HL-60 (cell line): ENCODE measurements at regions not wholly inside any gene's neighbourhood (a gene's known extent, or its start where the extent isn't known, plus 50 kb on each side); places are given as distances from the start of the nearest gene placed in this dataset.
A peak's percentile ranks its signal among the peaks of the same experiment; 100 is the strongest.

Source experiments
- DNase-seq, 2 experiments: peaks; one replicate each; pipeline ENCODE4 v3.0.0-alpha.2; 2010 to 2020; ENCODE audit warnings: low read depth in 1 of 2, low spot score in 1 of 2
- H3K27ac ChIP-seq: fragments of 250-450 bp; sonication (Bioruptor Pico); replicated peaks from 2 replicates; pipeline ENCODE4 v1.5.1; 2020; ENCODE audit warnings: mild to moderate bottlenecking, moderate library complexity
- H3K27me3 ChIP-seq: fragments of 250-450 bp; sonication (Bioruptor Pico); 2 replicates; pipeline ENCODE4 v1.5.1; 2021; ENCODE audit warnings: mild to moderate bottlenecking, moderate library complexity; ENCODE audit not compliant: insufficient read depth, poor library complexity, severe bottlenecking
- H3K4me3 ChIP-seq: replicated peaks from 2 replicates; pipeline ENCODE4 v1.5.1; 2011; ENCODE audit warnings: mild to moderate bottlenecking, control low read depth, low read length; ENCODE audit not compliant: insufficient read depth
- GABPA ChIP-seq: IDR thresholded peaks from 2 replicates; pipeline ENCODE4 v1.6.1; 2012; ENCODE audit warnings: low read depth
- POLR2AphosphoS5 ChIP-seq: IDR thresholded peaks from 2 replicates; pipeline ENCODE4 v1.6.1; 2012; ENCODE audit warnings: low read depth
- SPI1 ChIP-seq: IDR thresholded peaks from 2 replicates; pipeline ENCODE4 v1.6.1; 2012; ENCODE audit warnings: low read depth, mild to moderate bottlenecking, borderline replicate concordance
- TF ChIP-seq, protein P1 (sequence below): IDR thresholded peaks from 2 replicates; pipeline ENCODE4 v1.6.1; 2012; ENCODE audit warnings: low read depth; ENCODE audit not compliant: insufficient replicate concordance
- TF ChIP-seq, protein P2 (sequence below): IDR thresholded peaks from one replicate; pipeline ENCODE4 v1.5.1; 2011; ENCODE audit warnings: low read length, control low read depth, inconsistent platforms; ENCODE audit not compliant: insufficient read depth

DNA sequence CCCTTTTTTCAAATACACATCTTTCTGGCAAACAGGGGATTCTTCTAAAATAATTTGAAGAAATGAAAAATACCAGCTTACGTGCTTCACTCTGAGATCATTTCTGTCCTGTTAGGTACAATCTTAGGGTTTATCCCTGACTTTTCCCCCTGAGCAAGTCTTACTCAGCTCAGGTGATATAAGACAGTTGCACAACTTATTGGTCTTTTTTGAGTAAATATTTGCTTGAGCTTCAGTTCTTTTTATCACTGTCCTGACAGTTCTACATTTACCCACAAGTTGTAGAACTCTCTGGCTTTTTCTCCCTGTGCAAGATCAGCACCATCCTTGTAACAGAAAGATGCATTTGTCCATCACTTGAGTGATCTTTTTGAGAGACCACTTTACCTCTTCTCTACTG lies 84.9 kb downstream of the MID1IP1 start:
- no peak for TF ChIP-seq POLR2AphosphoS5
- TF ChIP-seq, protein P1, sequence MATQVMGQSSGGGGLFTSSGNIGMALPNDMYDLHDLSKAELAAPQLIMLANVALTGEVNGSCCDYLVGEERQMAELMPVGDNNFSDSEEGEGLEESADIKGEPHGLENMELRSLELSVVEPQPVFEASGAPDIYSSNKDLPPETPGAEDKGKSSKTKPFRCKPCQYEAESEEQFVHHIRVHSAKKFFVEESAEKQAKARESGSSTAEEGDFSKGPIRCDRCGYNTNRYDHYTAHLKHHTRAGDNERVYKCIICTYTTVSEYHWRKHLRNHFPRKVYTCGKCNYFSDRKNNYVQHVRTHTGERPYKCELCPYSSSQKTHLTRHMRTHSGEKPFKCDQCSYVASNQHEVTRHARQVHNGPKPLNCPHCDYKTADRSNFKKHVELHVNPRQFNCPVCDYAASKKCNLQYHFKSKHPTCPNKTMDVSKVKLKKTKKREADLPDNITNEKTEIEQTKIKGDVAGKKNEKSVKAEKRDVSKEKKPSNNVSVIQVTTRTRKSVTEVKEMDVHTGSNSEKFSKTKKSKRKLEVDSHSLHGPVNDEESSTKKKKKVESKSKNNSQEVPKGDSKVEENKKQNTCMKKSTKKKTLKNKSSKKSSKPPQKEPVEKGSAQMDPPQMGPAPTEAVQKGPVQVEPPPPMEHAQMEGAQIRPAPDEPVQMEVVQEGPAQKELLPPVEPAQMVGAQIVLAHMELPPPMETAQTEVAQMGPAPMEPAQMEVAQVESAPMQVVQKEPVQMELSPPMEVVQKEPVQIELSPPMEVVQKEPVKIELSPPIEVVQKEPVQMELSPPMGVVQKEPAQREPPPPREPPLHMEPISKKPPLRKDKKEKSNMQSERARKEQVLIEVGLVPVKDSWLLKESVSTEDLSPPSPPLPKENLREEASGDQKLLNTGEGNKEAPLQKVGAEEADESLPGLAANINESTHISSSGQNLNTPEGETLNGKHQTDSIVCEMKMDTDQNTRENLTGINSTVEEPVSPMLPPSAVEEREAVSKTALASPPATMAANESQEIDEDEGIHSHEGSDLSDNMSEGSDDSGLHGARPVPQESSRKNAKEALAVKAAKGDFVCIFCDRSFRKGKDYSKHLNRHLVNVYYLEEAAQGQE: no peak
- TF ChIP-seq GABPA: no peak
- TF ChIP-seq, protein P2, sequence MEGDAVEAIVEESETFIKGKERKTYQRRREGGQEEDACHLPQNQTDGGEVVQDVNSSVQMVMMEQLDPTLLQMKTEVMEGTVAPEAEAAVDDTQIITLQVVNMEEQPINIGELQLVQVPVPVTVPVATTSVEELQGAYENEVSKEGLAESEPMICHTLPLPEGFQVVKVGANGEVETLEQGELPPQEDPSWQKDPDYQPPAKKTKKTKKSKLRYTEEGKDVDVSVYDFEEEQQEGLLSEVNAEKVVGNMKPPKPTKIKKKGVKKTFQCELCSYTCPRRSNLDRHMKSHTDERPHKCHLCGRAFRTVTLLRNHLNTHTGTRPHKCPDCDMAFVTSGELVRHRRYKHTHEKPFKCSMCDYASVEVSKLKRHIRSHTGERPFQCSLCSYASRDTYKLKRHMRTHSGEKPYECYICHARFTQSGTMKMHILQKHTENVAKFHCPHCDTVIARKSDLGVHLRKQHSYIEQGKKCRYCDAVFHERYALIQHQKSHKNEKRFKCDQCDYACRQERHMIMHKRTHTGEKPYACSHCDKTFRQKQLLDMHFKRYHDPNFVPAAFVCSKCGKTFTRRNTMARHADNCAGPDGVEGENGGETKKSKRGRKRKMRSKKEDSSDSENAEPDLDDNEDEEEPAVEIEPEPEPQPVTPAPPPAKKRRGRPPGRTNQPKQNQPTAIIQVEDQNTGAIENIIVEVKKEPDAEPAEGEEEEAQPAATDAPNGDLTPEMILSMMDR: no peak
- TF ChIP-seq SPI1: no peak
- Histone ChIP-seq H3K27me3 (no peaks in the 10 kb centered on the region), H3K4me3 (no peak overlapping the region), H3K27ac (no peak overlapping the region)
- DNase-seq: no peak

DNA sequence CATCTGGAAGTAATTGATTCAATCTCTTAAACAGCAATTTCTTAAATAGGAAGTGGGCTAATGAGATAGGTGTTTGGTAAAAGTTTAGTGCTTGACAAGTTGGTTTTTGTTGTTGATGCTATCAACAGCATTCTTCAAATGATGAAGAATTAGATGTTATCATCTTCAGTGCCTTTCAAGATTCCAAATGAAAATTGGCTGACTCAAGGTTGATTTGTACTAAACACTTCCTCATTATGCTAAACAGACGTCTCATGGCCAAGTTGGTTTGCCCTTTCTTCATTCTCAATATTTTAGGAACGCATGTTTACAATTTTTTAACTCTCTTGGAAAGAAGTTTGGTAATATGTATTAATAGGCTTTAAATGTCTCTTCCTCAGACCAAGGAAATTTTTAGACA lies 86.0 kb downstream of the MID1IP1 start:
- Histone ChIP-seq H3K27ac (no peak overlapping the region), H3K4me3 (no peak overlapping the region), H3K27me3 (no peaks in the 10 kb centered on the region)
- TF ChIP-seq SPI1: peak; percentile 65; the same call in 1 of the 2 replicates
- TF ChIP-seq, protein P1: no peak
- no peak for DNase-seq

DNA sequence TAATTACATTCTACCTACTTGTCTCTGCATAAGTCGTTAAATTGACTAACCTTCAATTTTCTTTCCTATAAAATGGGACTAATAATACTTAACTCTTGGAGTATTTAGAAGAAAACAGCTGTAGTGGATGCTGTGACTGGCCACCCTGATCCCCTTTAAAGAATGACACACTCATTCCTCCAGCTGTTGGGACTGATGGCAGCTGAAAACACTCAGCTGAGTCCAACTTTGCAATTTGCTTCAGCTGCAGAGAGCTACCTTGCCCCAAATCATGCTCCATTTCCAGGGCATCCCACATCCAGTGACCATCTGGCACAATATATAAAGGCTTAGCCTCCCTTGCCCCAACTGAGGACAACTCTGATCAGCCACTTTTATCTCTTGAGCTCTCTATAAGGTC lies 89.1 kb downstream of the MID1IP1 start:
- no peak for TF ChIP-seq SPI1
- TF ChIP-seq, protein P2: no peak
- TF ChIP-seq GABPA: no peak
- TF ChIP-seq, protein P1: no peak
- TF ChIP-seq POLR2AphosphoS5: no peak
- Histone ChIP-seq H3K4me3 (no peak overlapping the region), H3K27ac (no peak overlapping the region), H3K27me3 (no peaks in the 10 kb centered on the region)
- no peak for DNase-seq

DNA sequence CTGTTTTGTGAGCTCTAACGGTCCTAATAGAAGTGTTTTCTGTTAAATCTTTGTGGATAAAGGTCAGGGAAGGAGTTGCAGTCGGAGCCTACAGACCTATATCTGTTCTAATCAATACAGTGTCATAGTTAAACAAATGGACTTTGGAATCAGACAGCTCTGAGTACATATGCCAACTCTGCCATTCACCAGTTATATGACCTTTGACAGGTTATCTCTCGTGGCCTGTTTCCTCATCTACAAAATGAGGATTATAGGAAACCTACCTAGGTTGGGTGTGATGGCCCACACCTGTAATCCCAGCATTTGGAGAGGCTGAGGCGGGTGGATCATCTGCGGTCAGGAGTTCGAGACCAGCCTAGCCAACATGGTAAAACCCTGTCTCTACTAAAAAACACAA lies 89.7 kb downstream of the MID1IP1 start:
- Histone ChIP-seq H3K27ac (no peak overlapping the region), H3K4me3 (no peak overlapping the region), H3K27me3 (no peaks in the 10 kb centered on the region)
- no peak for DNase-seq
- TF ChIP-seq GABPA: no peak
- TF ChIP-seq, protein P1: no peak
- no peak for TF ChIP-seq SPI1
- TF ChIP-seq, protein P2: no peak
- TF ChIP-seq POLR2AphosphoS5: no peak
